Karpas-422 (cell line): ENCODE measurements at regions not wholly inside any gene's neighbourhood (a gene's known extent, or its start where the extent isn't known, plus 50 kb on each side); places are given as distances from the start of the nearest gene placed in this dataset.

ENCODE experiments used
- DNase-seq: peaks from one replicate; pipeline ENCODE4 v3.0.0-alpha.2; 2015
- H2AFZ ChIP-seq: fragments of 200-600 bp; sonication (generic); 2 replicates; pipeline ENCODE4 v1.6.1; 2014; ENCODE audit warnings: antibody characterized with exemption, low read length, mixed read lengths
- H3K27ac ChIP-seq: fragments of 200-600 bp; sonication (generic); 2 replicates; pipeline ENCODE4 v1.5.1; 2014; ENCODE audit warnings: mild to moderate bottlenecking, low read length, moderate library complexity
- H3K27me3 ChIP-seq: fragments of 200-600 bp; sonication (generic); 2 replicates; pipeline ENCODE4 v1.6.1; 2014; ENCODE audit warnings: low read length, mixed read lengths
- H3K36me3 ChIP-seq: fragments of 200-600 bp; sonication (generic); 2 replicates; pipeline ENCODE4 v1.6.1; 2014; ENCODE audit warnings: low read length, mixed read lengths; ENCODE audit not compliant: insufficient read depth
- H3K4me1 ChIP-seq: fragments of 200-600 bp; sonication (generic); 2 replicates; pipeline ENCODE4 v1.6.1; 2014; ENCODE audit warnings: mild to moderate bottlenecking, low read length, mixed read lengths
- H3K4me2 ChIP-seq: fragments of 200-600 bp; sonication (generic); 2 replicates; pipeline ENCODE4 v1.6.1; 2014; ENCODE audit warnings: low read length, low read depth, mild to moderate bottlenecking; ENCODE audit not compliant: poor library complexity, severe bottlenecking
- H3K4me3 ChIP-seq: fragments of 200-600 bp; sonication (generic); 2 replicates; pipeline ENCODE4 v1.5.1; 2014; ENCODE audit warnings: mild to moderate bottlenecking, antibody characterized with exemption, low read length, mixed read lengths
- H3K79me2 ChIP-seq: fragments of 200-600 bp; sonication (generic); 2 replicates; pipeline ENCODE4 v1.6.1; 2014; ENCODE audit warnings: mild to moderate bottlenecking, low read length, mixed read lengths
- H3K9ac ChIP-seq: fragments of 200-600 bp; sonication (generic); 2 replicates; pipeline ENCODE4 v1.6.0; 2014; ENCODE audit warnings: low read length
- H3K9me2 ChIP-seq: fragments of 200-600 bp; sonication (generic), shearing (Covaris generic); replicated peaks from 2 replicates; pipeline ENCODE4 v1.6.0; 2014; ENCODE audit warnings: mild to moderate bottlenecking, low read length, moderate library complexity; ENCODE audit not compliant: insufficient read depth
- H3K9me3 ChIP-seq: fragments of 300-700, 200-600 bp; sonication (generic); 2 replicates; pipeline ENCODE4 v1.6.1; 2014; ENCODE audit warnings: low read length, mixed read lengths
- H4K20me1 ChIP-seq: fragments of 200-600 bp; sonication (generic); 2 replicates; pipeline ENCODE4 v1.6.1; 2014; ENCODE audit warnings: mild to moderate bottlenecking, antibody characterized with exemption, low read length, low read depth; ENCODE audit not compliant: insufficient read depth

DNA sequence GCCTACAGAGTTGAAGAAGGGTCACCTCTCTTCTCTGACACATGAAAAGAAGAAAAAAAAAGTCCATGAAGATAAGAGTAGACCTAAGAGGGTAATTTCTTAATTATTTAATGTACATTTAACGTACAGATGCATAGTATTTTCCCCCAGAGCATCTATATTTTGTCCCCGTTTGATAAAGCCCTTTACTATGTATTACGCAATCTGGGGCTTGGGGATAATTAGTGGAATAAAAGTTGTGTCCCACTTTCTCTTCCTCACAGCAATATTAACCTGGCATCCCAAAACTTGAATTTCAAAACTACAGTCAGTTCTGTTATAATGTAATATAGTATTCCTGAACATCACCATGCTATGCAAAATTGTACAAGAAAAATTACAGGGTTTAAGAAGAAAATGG is 254.1 kb downstream of the SUCLG1 start:
- no peaks in the 10 kb centered on the region for H3K27me3 ChIP-seq
- no peaks in the 10 kb centered on the region for H3K79me2 ChIP-seq
- H3K9ac ChIP-seq = no peak overlapping the region
- DNase-seq = no peak
- no peak overlapping the region for H3K4me3 ChIP-seq
- no peaks in the 10 kb centered on the region for H3K4me1 ChIP-seq
- H4K20me1 ChIP-seq = no peaks in the 10 kb centered on the region
- H3K4me2 ChIP-seq = no peak overlapping the region
- no peaks in the 10 kb centered on the region for H3K36me3 ChIP-seq
- H3K9me3 ChIP-seq = no peaks in the 10 kb centered on the region
- H3K9me2 ChIP-seq = no peaks in the 10 kb centered on the region
- H2AFZ ChIP-seq = no peak overlapping the region
- H3K27ac ChIP-seq = no peak overlapping the region

DNA sequence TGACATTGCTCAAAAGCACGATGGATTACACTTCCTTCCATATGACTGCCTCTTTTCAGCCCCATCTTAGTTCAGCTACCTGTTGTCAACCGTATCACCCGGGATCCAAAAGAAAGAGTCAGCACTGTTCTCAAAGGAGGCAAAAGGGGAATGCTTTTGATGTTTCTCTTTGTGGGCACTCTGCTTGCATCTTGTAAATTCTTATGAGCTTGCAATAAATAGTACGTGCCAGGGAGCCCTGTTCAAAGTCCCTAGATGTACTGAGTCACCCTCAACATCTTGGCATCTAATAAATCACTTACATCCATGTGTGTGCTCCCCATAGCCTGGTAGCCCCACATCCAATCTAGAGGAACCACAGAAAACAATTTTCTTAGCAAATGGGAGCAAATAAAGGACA is 256.9 kb downstream of the SUCLG1 start:
- no peak overlapping the region for H3K4me3 ChIP-seq
- DNase-seq = no peak
- no peaks in the 10 kb centered on the region for H3K4me1 ChIP-seq
- no peaks in the 10 kb centered on the region for H3K9me3 ChIP-seq
- H3K79me2 ChIP-seq = no peaks in the 10 kb centered on the region
- no peak overlapping the region for H3K4me2 ChIP-seq
- H3K27me3 ChIP-seq = no peaks in the 10 kb centered on the region
- H4K20me1 ChIP-seq = no peaks in the 10 kb centered on the region
- H3K9me2 ChIP-seq = no peaks in the 10 kb centered on the region
- no peak overlapping the region for H2AFZ ChIP-seq
- no peak overlapping the region for H3K27ac ChIP-seq
- H3K9ac ChIP-seq = no peak overlapping the region
- no peaks in the 10 kb centered on the region for H3K36me3 ChIP-seq

DNA sequence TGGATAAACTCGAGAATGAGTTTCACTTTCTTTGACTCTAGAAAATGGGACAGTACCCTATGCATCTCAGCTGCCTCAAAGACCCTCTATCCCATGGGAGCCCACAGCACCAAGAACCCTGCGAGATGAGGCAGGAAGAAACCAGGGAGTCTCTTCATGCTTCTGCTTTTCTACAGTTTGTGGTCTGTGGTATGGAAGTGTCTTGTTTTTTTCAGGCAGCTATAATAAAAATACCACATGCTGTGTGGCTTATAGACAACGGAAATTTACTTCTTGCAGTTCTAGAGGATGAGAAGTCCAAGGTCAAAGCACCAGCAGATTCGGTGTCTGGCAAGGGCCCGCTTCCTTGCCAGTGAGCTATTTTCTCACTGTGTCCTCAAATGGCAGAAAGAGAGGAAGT is 257.9 kb downstream of the SUCLG1 start:
- no peak overlapping the region for H3K4me2 ChIP-seq
- no peaks in the 10 kb centered on the region for H3K4me1 ChIP-seq
- H3K27ac ChIP-seq = no peak overlapping the region
- H3K9me3 ChIP-seq = no peaks in the 10 kb centered on the region
- no peaks in the 10 kb centered on the region for H3K36me3 ChIP-seq
- no peaks in the 10 kb centered on the region for H4K20me1 ChIP-seq
- H3K27me3 ChIP-seq = no peaks in the 10 kb centered on the region
- DNase-seq = no peak
- H3K9ac ChIP-seq = no peak overlapping the region
- no peaks in the 10 kb centered on the region for H3K9me2 ChIP-seq
- no peaks in the 10 kb centered on the region for H3K79me2 ChIP-seq
- H3K4me3 ChIP-seq = no peak overlapping the region
- H2AFZ ChIP-seq = no peak overlapping the region

DNA sequence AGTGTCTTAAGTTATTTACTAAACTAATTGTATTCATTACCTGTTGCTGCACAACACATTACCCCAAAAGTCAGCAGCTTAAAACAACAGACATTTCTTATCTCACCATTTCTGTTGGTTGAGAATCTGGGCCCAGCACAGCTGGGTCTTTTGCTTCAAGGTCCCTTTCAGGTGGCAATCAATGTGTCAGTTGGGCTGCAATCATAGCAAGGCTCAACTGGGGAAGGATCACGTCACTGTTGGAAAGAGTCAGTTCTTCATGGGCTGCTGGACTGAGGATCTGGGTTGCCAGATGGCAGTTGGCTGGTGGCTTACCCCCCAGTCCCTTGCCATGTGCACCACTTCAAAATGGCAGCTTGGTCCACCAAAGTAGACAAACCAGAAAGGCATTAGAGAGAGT is 261.2 kb downstream of the SUCLG1 start:
- no peak overlapping the region for H3K27ac ChIP-seq
- no peak overlapping the region for H2AFZ ChIP-seq
- H3K4me1 ChIP-seq = no peaks in the 10 kb centered on the region
- H4K20me1 ChIP-seq = no peaks in the 10 kb centered on the region
- H3K27me3 ChIP-seq = no peaks in the 10 kb centered on the region
- H3K9me3 ChIP-seq = no peaks in the 10 kb centered on the region
- H3K4me3 ChIP-seq = no peak overlapping the region
- no peak overlapping the region for H3K4me2 ChIP-seq
- H3K36me3 ChIP-seq = no peaks in the 10 kb centered on the region
- no peak overlapping the region for H3K9ac ChIP-seq
- no peaks in the 10 kb centered on the region for H3K79me2 ChIP-seq
- no peaks in the 10 kb centered on the region for H3K9me2 ChIP-seq
- no peak for DNase-seq

DNA sequence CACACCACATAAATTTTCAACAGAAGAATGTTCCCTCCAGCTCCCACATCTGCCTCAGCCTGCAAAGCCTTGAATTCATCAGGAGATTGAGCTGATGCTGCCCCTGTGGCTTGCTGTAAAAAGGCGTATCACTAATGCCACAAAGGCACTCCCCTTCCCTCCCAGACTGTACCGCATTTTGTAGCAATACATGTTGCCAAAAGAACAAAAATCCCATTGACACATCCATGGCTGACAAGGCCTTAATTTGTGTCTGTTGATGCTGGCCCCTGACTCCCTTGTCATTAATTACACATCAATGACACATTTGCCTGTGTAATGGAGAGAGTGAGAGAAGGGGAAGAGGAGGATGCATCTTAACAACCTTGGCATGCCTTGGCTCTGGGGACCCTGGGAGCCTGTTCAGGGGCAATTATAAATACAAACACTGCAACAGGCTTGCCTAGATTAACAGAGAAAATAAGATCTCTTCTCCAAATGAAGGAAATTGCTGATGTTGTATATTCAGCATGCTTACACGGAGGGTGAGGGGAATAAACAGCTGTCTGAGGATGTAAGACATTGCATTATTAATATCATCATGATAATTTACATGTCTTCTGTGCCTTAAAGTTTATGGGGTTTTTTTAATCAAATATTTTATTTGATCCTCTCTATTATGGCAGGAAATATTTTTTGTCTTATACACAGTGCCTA is 264.0 kb downstream of the SUCLG1 start:
- Histone ChIP-seq H3K79me2 (no peaks in the 10 kb centered on the region), H3K27me3 (no peaks in the 10 kb centered on the region), H3K27ac (no peak overlapping the region), H3K4me3 (no peak overlapping the region), H3K9me3 (no peaks in the 10 kb centered on the region), H3K4me2 (no peak overlapping the region), H3K9ac (no peak overlapping the region), H3K36me3 (no peaks in the 10 kb centered on the region), H3K4me1 (no peaks in the 10 kb centered on the region), H3K9me2 (no peaks in the 10 kb centered on the region), H2AFZ (no peak overlapping the region), H4K20me1 (no peaks in the 10 kb centered on the region)
- DNase-seq = no peak

DNA sequence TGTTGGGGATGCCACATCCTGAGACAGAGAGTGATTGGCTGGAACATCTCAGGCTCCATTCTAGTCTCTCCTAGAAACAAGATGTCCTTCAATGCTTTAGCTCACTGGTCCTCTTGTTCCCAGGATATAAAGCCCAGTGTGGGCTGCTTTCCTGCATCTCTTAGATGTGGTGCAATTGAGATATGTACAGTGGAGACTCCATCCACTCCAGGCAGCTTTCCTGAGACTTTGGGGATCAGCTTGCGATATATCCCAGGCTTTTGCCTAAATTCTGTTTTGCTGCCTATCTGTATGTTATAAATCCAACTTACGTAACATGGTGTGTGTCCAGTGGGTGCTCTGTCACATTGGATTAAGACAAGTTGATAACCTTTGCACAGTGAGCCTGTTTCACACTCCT is 264.9 kb downstream of the SUCLG1 start:
- Histone ChIP-seq H3K9me3 (no peaks in the 10 kb centered on the region), H3K4me1 (no peaks in the 10 kb centered on the region), H3K4me3 (no peak overlapping the region), H3K27ac (no peak overlapping the region), H3K27me3 (no peaks in the 10 kb centered on the region), H4K20me1 (no peaks in the 10 kb centered on the region), H3K79me2 (no peaks in the 10 kb centered on the region), H2AFZ (no peak overlapping the region), H3K9ac (no peak overlapping the region), H3K4me2 (no peak overlapping the region), H3K9me2 (no peaks in the 10 kb centered on the region), H3K36me3 (no peaks in the 10 kb centered on the region)
- DNase-seq = no peak

DNA sequence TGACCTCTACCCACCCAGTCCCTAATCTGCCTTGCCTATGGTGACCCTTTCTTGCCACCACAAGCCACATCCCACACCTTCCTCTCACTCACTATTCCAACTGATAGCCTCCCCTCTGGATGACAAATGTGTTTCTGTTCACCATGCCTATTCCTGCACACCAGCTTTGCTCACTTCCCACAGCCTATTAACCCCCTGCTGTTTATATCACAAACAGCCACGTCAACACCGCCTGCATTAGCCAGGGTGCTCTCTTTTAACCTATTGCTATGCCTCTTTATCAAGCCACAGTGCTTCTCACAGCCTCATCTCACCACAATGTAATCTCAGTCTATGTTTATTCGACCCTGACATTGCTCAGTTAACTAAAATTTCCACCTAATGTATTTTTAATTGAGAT is 271.8 kb downstream of the SUCLG1 start:
- no peaks in the 10 kb centered on the region for H3K4me1 ChIP-seq

DNA sequence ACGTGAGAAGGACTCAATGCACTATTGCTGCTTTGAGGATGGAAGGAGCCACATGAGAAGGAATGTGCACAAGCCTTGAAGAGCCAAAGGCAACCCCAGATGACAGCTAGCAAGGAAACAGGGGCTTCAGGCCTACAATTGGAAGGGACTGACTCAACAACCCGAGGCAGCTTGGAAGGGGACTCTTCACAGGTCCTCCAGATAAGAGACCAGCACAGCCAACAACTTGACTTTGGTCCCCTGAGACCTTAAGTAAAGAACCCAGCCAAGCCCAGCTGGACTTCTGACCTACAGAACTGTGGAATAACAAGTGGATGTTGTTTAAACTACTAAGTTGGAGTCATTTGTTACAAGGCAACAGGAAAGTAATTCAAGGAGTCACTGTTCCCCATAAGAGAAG is 277.2 kb downstream of the SUCLG1 start:
- Histone ChIP-seq H3K9me3 (no peaks in the 10 kb centered on the region), H3K4me3 (no peak overlapping the region), H3K4me2 (no peak overlapping the region), H3K36me3 (no peaks in the 10 kb centered on the region), H2AFZ (no peak overlapping the region), H3K4me1 (no peaks in the 10 kb centered on the region), H3K9me2 (no peaks in the 10 kb centered on the region), H3K9ac (no peak overlapping the region), H3K79me2 (no peaks in the 10 kb centered on the region), H3K27ac (no peak overlapping the region), H3K27me3 (no peaks in the 10 kb centered on the region), H4K20me1 (no peaks in the 10 kb centered on the region)
- DNase-seq = no peak

More for the DNA sequence above, 271.8 kb downstream of the SUCLG1 start:
- no peak overlapping the region for H3K9ac ChIP-seq
- H3K27ac ChIP-seq = no peak overlapping the region
- H3K4me3 ChIP-seq = no peak overlapping the region
- no peaks in the 10 kb centered on the region for H3K36me3 ChIP-seq
- no peaks in the 10 kb centered on the region for H4K20me1 ChIP-seq
- H3K79me2 ChIP-seq = no peaks in the 10 kb centered on the region
- H3K4me2 ChIP-seq = no peak overlapping the region
- no peaks in the 10 kb centered on the region for H3K9me3 ChIP-seq
- H3K27me3 ChIP-seq = no peaks in the 10 kb centered on the region
- H2AFZ ChIP-seq = no peak overlapping the region
- H3K9me2 ChIP-seq = no peaks in the 10 kb centered on the region
- no peak for DNase-seq

DNA sequence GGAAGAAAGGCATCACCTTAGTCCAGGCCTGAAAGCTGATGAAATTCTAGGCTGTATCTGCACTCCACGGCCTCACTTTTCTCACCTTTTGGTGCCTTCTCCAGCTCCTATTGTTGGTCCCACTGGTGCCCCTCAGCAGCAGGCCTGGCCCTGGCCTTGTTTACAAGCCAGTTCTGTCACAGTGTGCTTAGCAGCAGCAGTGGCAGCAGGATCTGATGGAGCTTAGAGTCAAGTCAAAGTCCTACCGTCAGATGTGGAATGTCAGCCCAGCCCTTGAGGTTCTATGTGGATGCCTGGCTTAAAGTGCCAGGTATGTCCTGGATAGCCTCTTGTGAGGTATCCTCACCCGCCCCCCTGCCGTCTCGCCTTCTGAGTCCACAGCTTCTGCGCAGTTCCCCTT is 281.3 kb downstream of the SUCLG1 start:
- no peak overlapping the region for H3K9ac ChIP-seq
- no peak overlapping the region for H3K4me3 ChIP-seq
- no peaks in the 10 kb centered on the region for H3K27me3 ChIP-seq
- H3K4me2 ChIP-seq = no peak overlapping the region
- H3K9me3 ChIP-seq = no peaks in the 10 kb centered on the region
- H3K27ac ChIP-seq = no peak overlapping the region
- DNase-seq = no peak
- H4K20me1 ChIP-seq = no peaks in the 10 kb centered on the region
- no peaks in the 10 kb centered on the region for H3K9me2 ChIP-seq
- no peak overlapping the region for H2AFZ ChIP-seq
- H3K36me3 ChIP-seq = no peaks in the 10 kb centered on the region
- H3K4me1 ChIP-seq = no peaks in the 10 kb centered on the region
- no peaks in the 10 kb centered on the region for H3K79me2 ChIP-seq
